ENCODE measurements at regions not wholly inside any gene's neighbourhood (a gene's known extent, or its start where the extent isn't known, plus 50 kb on each side); places are given as distances from the start of the nearest gene placed in this dataset.
"Not testable (repeated sequence)": the region's sequence is repeated elsewhere in the genome, so short reads cannot be mapped to it uniquely, and the experiment has no call there.

- DNase-seq = no peak
Measured at GRCh38 chr4:10897076-10897475, 212.5 kb upstream of the CLNK start.

GRCh38 chr4:10893395-10893794 is 208.8 kb upstream of the CLNK start:
- DNase-seq = no peak

GRCh38 chr4:10891866-10892265 is 207.3 kb upstream of the CLNK start:
- DNase-seq = no peak

GRCh38 chr4:10889819-10890218 is 205.3 kb upstream of the CLNK start:
- DNase-seq = no peak

- DNase-seq = no peak
Measured at GRCh38 chr4:10879411-10880110, 195.0 kb upstream of the CLNK start.

- DNase-seq = no peak
Measured at GRCh38 chr4:10878861-10879260, 194.3 kb upstream of the CLNK start.

GRCh38 chr4:10877076-10877475 is 192.5 kb upstream of the CLNK start:
- DNase-seq = no peak

GRCh38 chr4:10875144-10875799 is 190.7 kb upstream of the CLNK start:
- DNase-seq = no peak

- DNase-seq = no peak
Measured at GRCh38 chr4:10873809-10874208, 189.2 kb upstream of the CLNK start.

- DNase-seq = no peak
Measured at GRCh38 chr4:10872833-10873517, 188.4 kb upstream of the CLNK start.

GRCh38 chr4:10866666-10867065 is 182.1 kb upstream of the CLNK start:
- DNase-seq = no peak

GRCh38 chr4:10861036-10861435 is 176.5 kb upstream of the CLNK start:
- no peak for DNase-seq

GRCh38 chr4:10856271-10856782 is 171.8 kb upstream of the CLNK start:
- no peak for DNase-seq

- DNase-seq = no peak
Measured at GRCh38 chr4:10853196-10853595, 168.6 kb upstream of the CLNK start.

GRCh38 chr4:10841697-10842096 is 157.1 kb upstream of the CLNK start:
- DNase-seq = no peak

GRCh38 chr4:10837151-10837550 is 152.6 kb upstream of the CLNK start:
- DNase-seq = no peak

GRCh38 chr4:10832806-10833628 is 148.4 kb upstream of the CLNK start:
- no peak for DNase-seq

GRCh38 chr4:10831727-10832408 is 147.3 kb upstream of the CLNK start:
- DNase-seq = no peak

GRCh38 chr4:10828918-10829538 is 144.5 kb upstream of the CLNK start:
- not testable (repeated sequence) for DNase-seq

- no peak for DNase-seq
Measured at GRCh38 chr4:10821826-10822225, 137.3 kb upstream of the CLNK start.

GRCh38 chr4:10816571-10816970 is 132.0 kb upstream of the CLNK start:
- DNase-seq = no peak

All from left kidney (tissue), 1 donor.